ENCODE measurements at regions not wholly inside any gene's neighbourhood (a gene's known extent, or its start where the extent isn't known, plus 50 kb on each side); places are given as distances from the start of the nearest gene placed in this dataset.
"Not testable (repeated sequence)": the region's sequence is repeated elsewhere in the genome, so short reads cannot be mapped to it uniquely, and the experiment has no call there.

GRCh38 chr6:6091608-6092002, 84.9 kb upstream of the NRN1 start:
- DNase-seq (ENCODE audit: low spot score): no peak

- DNase-seq (ENCODE audit: low spot score): no peak
Measured at GRCh38 chr6:6090861-6091607, 84.3 kb upstream of the NRN1 start.

- DNase-seq (ENCODE audit: low spot score): no peak
Measured at GRCh38 chr6:6085928-6086668, 79.4 kb upstream of the NRN1 start.

- DNase-seq (ENCODE audit: low spot score): no peak
Measured at GRCh38 chr6:6080975-6081374, 74.2 kb upstream of the NRN1 start.

GRCh38 chr6:6074190-6074589, 67.5 kb upstream of the NRN1 start:
- no peak for DNase-seq (ENCODE audit: low spot score)

GRCh38 chr6:6068157-6068556, 61.4 kb upstream of the NRN1 start:
- DNase-seq (ENCODE audit: low spot score): not testable (repeated sequence)

- no peak for DNase-seq (ENCODE audit: low spot score)
Measured at GRCh38 chr6:6058054-6058444, 51.3 kb upstream of the NRN1 start.

- peak; percentile 54 for DNase-seq (ENCODE audit: low spot score)
Measured at GRCh38 chr6:6057442-6058053, 50.8 kb upstream of the NRN1 start.

All from COLO829 (cell line).